ENCODE measurements at regions not wholly inside any gene's neighbourhood (a gene's known extent, or its start where the extent isn't known, plus 50 kb on each side); places are given as distances from the start of the nearest gene placed in this dataset.

DNA sequence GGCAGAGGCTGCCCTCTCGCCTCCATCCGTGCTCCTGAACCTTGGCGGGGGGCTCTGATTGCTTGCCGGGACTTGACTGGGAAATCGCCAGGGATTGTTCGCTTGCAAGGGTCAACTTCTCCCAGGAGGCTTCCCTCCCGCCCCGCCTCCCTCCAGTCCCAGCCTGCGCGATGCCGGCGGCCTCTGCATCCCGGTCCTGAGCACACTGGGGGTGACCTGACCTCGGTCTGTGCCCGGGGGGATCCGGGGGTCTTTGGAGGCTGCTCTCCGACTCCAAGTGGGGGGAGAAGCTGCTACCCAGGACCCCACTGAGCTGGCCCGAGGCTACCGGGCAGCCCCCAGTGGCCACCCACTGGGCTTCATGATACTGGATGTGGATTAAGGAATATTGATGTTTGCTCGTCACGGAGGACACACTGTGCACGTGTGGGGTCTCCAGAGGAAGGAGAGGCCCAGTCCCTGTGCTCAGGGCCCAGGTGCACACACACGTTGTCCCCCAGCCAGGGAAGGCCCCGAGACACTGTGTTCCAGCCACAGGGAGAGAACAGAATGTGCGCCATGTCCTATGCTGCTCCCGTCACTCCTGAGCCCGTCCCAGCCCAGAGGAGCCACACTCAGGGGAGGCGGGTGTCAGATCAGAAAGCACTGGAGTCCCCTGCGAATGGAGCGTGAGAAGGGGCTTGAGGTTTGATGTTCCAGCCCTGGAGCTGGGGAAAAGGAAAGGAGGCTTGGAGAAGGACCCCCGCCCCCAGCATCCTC lies 55.9 kb upstream of the NKX1-1 start (continued):
- TF ChIP-seq POLR2AphosphoS5 (IDR thresholded peaks at IDR 0.05; ENCODE audit: control insufficient read depth, insufficient read depth, low read depth, low read length) (no peak), TCF7L2 (IDR thresholded peaks at IDR 0.05; ENCODE audit: low read depth, low read length) (no peak), ZNF586 (CRISPR knock-in tag; conservative IDR thresholded peaks at IDR 0.05) (no peak), PCBP1 (IDR thresholded peaks at IDR 0.05; ENCODE audit: low read depth, low read length, poor library complexity, severe bottlenecking) (no peak)

DNA sequence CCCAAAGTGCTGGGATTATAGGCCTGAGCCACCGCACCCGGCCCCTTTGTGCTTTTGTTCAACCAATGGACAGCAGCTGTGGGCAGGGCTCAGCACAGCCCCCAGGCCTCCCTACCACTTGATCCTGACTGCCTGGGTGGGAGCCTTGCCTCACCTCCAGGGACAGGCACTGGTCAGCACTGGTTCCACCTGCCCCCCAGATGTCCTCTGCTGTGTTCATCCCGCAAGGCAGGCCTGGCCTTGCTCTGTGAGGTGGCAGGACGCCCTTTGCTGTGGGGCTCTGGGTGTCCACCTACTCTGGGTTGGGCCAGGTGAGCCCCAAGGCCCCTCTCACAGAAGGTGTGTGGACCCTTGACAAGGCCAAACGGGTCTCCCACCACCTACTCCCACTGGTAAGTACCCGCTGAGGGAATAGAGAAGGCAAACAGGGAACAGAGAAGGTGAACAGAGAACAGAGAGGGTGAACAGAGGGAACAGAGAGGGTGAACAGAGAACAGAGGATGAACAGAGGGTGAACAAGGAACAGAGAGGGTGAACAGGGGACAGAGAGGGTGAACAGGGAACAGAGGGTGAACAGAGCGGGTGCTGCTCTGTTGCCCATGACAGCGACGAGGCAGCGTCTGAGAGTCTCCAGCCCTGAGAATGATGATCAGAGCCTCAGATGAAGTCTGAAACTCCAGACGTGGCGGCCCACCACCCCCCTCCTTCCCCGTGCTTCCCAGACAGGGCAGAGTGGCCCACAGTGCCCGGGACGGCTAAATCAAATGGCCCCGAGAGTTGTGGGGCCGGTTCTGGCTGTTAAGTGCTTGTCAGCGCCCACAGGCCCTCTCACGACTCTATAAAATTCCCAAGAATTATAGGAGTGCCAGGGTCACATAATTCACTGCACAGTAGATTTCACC lies 55.0 kb upstream of the NKX1-1 start:
- intact Hi-C loops (cut with micrococcal nuclease), result no loop called here
- in situ Hi-C loops (cut with MboI), result loop anchor here (5.0 kb wide), 1 partner anchor 49 kb away; no protein-coding TSS in a partner anchor
- TF ChIP-seq ZFP36 (IDR thresholded peaks at IDR 0.05; ENCODE audit: low read depth, low read length, partially characterized antibody) (peak; percentile 29), GABPB1 (CRISPR knock-in tag; IDR thresholded peaks at IDR 0.05) (no peak), ZBTB26 (CRISPR knock-in tag; IDR thresholded peaks at IDR 0.05) (no peak), TBL1XR1 (IDR thresholded peaks at IDR 0.05; ENCODE audit: low read length in 2 of 2) (no peak), CCNT2 (IDR thresholded peaks at IDR 0.05; ENCODE audit: borderline replicate concordance, extremely low read depth, insufficient read length, low read depth, low read length) (no peak), GATAD2B (IDR thresholded peaks at IDR 0.05; ENCODE audit: borderline replicate concordance) (no peak), SMARCA5 (IDR thresholded peaks at IDR 0.05) (0 out of 2 replicates have a peak, but pooled peaks have one; percentile 37), BCOR (IDR thresholded peaks at IDR 0.05) (peak; percentile 39; the same call in 1 of the 2 replicates), XRCC4 (IDR thresholded peaks at IDR 0.05; ENCODE audit: extremely low read depth, insufficient read depth, insufficient read length) (no peak), GATAD2A (IDR thresholded peaks at IDR 0.05) (no peak), RBM25 (IDR thresholded peaks at IDR 0.05; ENCODE audit: low read depth, low read length, severe bottlenecking) (no peak), ESRRA (IDR thresholded peaks at IDR 0.05; ENCODE audit: borderline replicate concordance, low read depth) (peak; percentile 23; the same call in 1 of the 2 replicates), CC2D1A (IDR thresholded peaks at IDR 0.05) (no peak)

More for the DNA sequence above, 55.0 kb upstream of the NKX1-1 start:
- no TSS peak for BruUV-seq (replicated peaks)
- peaks cover 10% of the 10 kb centered on the region for H4K20me1 ChIP-seq (replicated peaks; ENCODE audit: control insufficient read depth, insufficient read depth, low read length)
- no peak overlapping the region for H3K9ac ChIP-seq (ENCODE audit: insufficient read depth in 1 of 2, low read depth in 2 of 2, low read length in 2 of 2)
- no peak overlapping the region for H3K4me3 ChIP-seq
- DNase-seq (ENCODE audit: extremely low read depth in 1 of 4, low spot score in 3 of 4), result no peak
- H3K79me2 ChIP-seq (ENCODE audit: control insufficient read depth, insufficient read depth, low read length), result no peaks in the 10 kb centered on the region
- H3K4me2 ChIP-seq (ENCODE audit: insufficient read depth, low read length), result no peak overlapping the region
- no peak overlapping the region for H2AFZ ChIP-seq (ENCODE audit: low read depth, low read length)
- H3K9me1 ChIP-seq (ENCODE audit: control insufficient read depth, insufficient read depth, low read length), result no peaks in the 10 kb centered on the region
- H3K36me3 ChIP-seq (ENCODE audit: control insufficient read depth, insufficient read depth, low read length), result no peaks in the 10 kb centered on the region
- H3K4me1 ChIP-seq (replicated peaks in 1 of 2; ENCODE audit: control insufficient read depth in 2 of 2, insufficient read depth in 2 of 2, low read length in 2 of 2), result peaks cover 0 to 33% of the 10 kb centered on the region in 2 experiments; a peak in 1 of 5 replicates
- WGBS (ENCODE audit: insufficient coverage, low coverage, missing lambda C conversion rate), result 3% methylated on average over 18 of the region's 19 CpGs
- POLR2A ChIA-PET, result interaction anchor here (0.6 kb wide), 1 partner anchor 12 kb away, joined by 3 read pairs; no protein-coding TSS in a partner anchor
- CTCF ChIA-PET (ENCODE audit: low intra/inter-chr PET ratio), result no interaction called here
- no peak overlapping the region for H3K27ac ChIP-seq (ENCODE audit: extremely low read depth, low read depth, low read length)
- peaks cover 47 to 76% of the 10 kb centered on the region in 2 experiments for H3K27me3 ChIP-seq (ENCODE audit: control insufficient read depth in 2 of 2, insufficient read depth in 2 of 2, low read length in 2 of 2)
- H3K9me3 ChIP-seq (replicated peaks; ENCODE audit: control insufficient read depth, insufficient read depth, low read depth, low read length), result no peaks in the 10 kb centered on the region
- ATAC-seq, result no peak
- FAIRE-seq, result no peak

Measured in K562 (cell line).